NT2/D1 (cell line): ENCODE measurements at regions not wholly inside any gene's neighbourhood (a gene's known extent, or its start where the extent isn't known, plus 50 kb on each side); places are given as distances from the start of the nearest gene placed in this dataset.

Source experiments
- SUZ12 ChIP-seq: IDR thresholded peaks from 2 replicates; pipeline ENCODE4 v1.6.1; 2011; ENCODE audit not compliant: insufficient read length, insufficient read depth; ENCODE audit errors: extremely low read depth
- YY1 ChIP-seq: IDR thresholded peaks from 2 replicates; pipeline ENCODE4 v1.6.1; 2011; ENCODE audit not compliant: insufficient read length, insufficient read depth
- ZNF274 ChIP-seq: IDR thresholded peaks from 2 replicates; pipeline ENCODE4 v1.6.1; 2011; ENCODE audit warnings: mild to moderate bottlenecking, low read depth, low read length

GRCh38 chr13:42497798-42498197 is 76.2 kb upstream of the TNFSF11 start:
- no peak for TF ChIP-seq ZNF274
- TF ChIP-seq YY1, result no peak
- no peak for TF ChIP-seq SUZ12
